ENCODE measurements at regions not wholly inside any gene's neighbourhood (a gene's known extent, or its start where the extent isn't known, plus 50 kb on each side); places are given as distances from the start of the nearest gene placed in this dataset.
"Not testable (repeated sequence)": the region's sequence is repeated elsewhere in the genome, so short reads cannot be mapped to it uniquely, and the experiment has no call there.

GRCh38 chr2:186992597-186992996 lies 143.6 kb upstream of the ZSWIM2 start:
- no peak for DNase-seq (ENCODE audit: low read depth, low spot score)

GRCh38 chr2:186991766-186992417 lies 142.9 kb upstream of the ZSWIM2 start:
- no peak for DNase-seq (ENCODE audit: low read depth, low spot score)

- DNase-seq (ENCODE audit: low read depth, low spot score): no peak
Observed at GRCh38 chr2:186984966-186985365, 136.0 kb upstream of the ZSWIM2 start.

- DNase-seq (ENCODE audit: low read depth, low spot score): no peak
Observed at GRCh38 chr2:186984481-186984880, 135.5 kb upstream of the ZSWIM2 start.

GRCh38 chr2:186980787-186981550 lies 132.0 kb upstream of the ZSWIM2 start:
- DNase-seq (ENCODE audit: low read depth, low spot score): no peak

GRCh38 chr2:186980117-186980442 lies 131.1 kb upstream of the ZSWIM2 start:
- no peak for DNase-seq (ENCODE audit: low read depth, low spot score)

GRCh38 chr2:186979439-186980116 lies 130.6 kb upstream of the ZSWIM2 start:
- no peak for DNase-seq (ENCODE audit: low read depth, low spot score)

- no peak for DNase-seq (ENCODE audit: low read depth, low spot score)
Observed at GRCh38 chr2:186977433-186978045, 128.6 kb upstream of the ZSWIM2 start.

- no peak for DNase-seq (ENCODE audit: low read depth, low spot score)
Observed at GRCh38 chr2:186976329-186976728, 127.4 kb upstream of the ZSWIM2 start.

GRCh38 chr2:186972281-186972970 lies 123.5 kb upstream of the ZSWIM2 start:
- no peak for DNase-seq (ENCODE audit: low read depth, low spot score)

- DNase-seq (ENCODE audit: low read depth, low spot score): no peak
Observed at GRCh38 chr2:186968277-186968676, 119.3 kb upstream of the ZSWIM2 start.

GRCh38 chr2:186966015-186966414 lies 117.0 kb upstream of the ZSWIM2 start:
- DNase-seq (ENCODE audit: low read depth, low spot score): no peak

- no peak for DNase-seq (ENCODE audit: low read depth, low spot score)
Observed at GRCh38 chr2:186962085-186962747, 113.2 kb upstream of the ZSWIM2 start.

GRCh38 chr2:186960241-186960640 lies 111.3 kb upstream of the ZSWIM2 start:
- DNase-seq (ENCODE audit: low read depth, low spot score): not testable (repeated sequence)

- no peak for DNase-seq (ENCODE audit: low read depth, low spot score)
Observed at GRCh38 chr2:186959486-186959885, 110.5 kb upstream of the ZSWIM2 start.

GRCh38 chr2:186950694-186951093 lies 101.7 kb upstream of the ZSWIM2 start:
- DNase-seq (ENCODE audit: low read depth, low spot score): no peak

GRCh38 chr2:186949726-186950256 lies 100.8 kb upstream of the ZSWIM2 start:
- no peak for DNase-seq (ENCODE audit: low read depth, low spot score)

GRCh38 chr2:186947516-186947915 lies 98.5 kb upstream of the ZSWIM2 start:
- no peak for DNase-seq (ENCODE audit: low read depth, low spot score)

GRCh38 chr2:186946896-186947467 lies 98.0 kb upstream of the ZSWIM2 start:
- no peak for DNase-seq (ENCODE audit: low read depth, low spot score)

GRCh38 chr2:186941853-186942252 lies 92.9 kb upstream of the ZSWIM2 start:
- DNase-seq (ENCODE audit: low read depth, low spot score): no peak

GRCh38 chr2:186940463-186940862 lies 91.5 kb upstream of the ZSWIM2 start:
- no peak for DNase-seq (ENCODE audit: low read depth, low spot score)

All from brain pericyte (primary cell).